Adrenal gland (tissue), 5 donors: ENCODE measurements at regions not wholly inside any gene's neighbourhood (a gene's known extent, or its start where the extent isn't known, plus 50 kb on each side); places are given as distances from the start of the nearest gene placed in this dataset.

ENCODE experiments used
- POLR2A ChIP-seq, 2 donors: fragments of 450-650 bp; IDR thresholded peaks; one replicate each; pipeline ENCODE4 v1.6.1; 2017; ENCODE audit warnings: antibody characterized with exemption in 2 of 2, mild to moderate bottlenecking in 2 of 2, moderate library complexity in 1 of 2
- TF ChIP-seq, protein P1 (sequence below), 6 experiments: fragments of 450-650 bp in 4 of 6; fragments of 200-600 bp in 2 of 6; sonication (generic) in 1 of 6; IDR thresholded peaks; 1 replicate in 5 of 6; 2 replicates in 1 of 6; pipeline versions ENCODE4 v1.5.1 to v1.8.0; 2016 to 2021; ENCODE audit warnings: antibody characterized with exemption in 6 of 6, mild to moderate bottlenecking in 2 of 6, moderate library complexity in 1 of 6
- donor health status: DM: no; HTN: no; CAD: no.

DNA sequence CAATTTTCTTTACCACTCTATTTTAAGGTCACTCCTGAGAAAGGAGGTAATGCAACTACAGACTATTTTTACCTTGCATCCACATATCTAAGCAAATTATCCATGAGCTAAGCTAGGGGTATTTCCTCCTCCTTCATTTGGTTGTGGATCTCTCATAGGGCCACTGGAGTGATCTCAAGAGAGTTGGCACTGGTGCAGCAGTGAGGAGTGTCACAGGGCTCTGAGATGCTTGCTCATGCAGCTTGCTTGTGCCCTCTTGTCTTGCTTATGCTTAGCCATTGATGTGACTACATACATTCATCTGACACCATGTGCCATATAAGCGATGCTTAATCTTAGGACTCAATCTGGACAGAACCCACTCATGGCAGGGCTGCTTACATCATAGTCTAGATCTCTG lies 950.3 kb downstream of the TSN start:
- no peak for TF ChIP-seq POLR2A (IDR thresholded peaks at IDR 0.05)
- TF ChIP-seq, protein P1, sequence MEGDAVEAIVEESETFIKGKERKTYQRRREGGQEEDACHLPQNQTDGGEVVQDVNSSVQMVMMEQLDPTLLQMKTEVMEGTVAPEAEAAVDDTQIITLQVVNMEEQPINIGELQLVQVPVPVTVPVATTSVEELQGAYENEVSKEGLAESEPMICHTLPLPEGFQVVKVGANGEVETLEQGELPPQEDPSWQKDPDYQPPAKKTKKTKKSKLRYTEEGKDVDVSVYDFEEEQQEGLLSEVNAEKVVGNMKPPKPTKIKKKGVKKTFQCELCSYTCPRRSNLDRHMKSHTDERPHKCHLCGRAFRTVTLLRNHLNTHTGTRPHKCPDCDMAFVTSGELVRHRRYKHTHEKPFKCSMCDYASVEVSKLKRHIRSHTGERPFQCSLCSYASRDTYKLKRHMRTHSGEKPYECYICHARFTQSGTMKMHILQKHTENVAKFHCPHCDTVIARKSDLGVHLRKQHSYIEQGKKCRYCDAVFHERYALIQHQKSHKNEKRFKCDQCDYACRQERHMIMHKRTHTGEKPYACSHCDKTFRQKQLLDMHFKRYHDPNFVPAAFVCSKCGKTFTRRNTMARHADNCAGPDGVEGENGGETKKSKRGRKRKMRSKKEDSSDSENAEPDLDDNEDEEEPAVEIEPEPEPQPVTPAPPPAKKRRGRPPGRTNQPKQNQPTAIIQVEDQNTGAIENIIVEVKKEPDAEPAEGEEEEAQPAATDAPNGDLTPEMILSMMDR (IDR thresholded peaks at IDR 0.05) = no peak
